IMR-90 (cell line): ENCODE measurements at regions not wholly inside any gene's neighbourhood (a gene's known extent, or its start where the extent isn't known, plus 50 kb on each side); places are given as distances from the start of the nearest gene placed in this dataset.

Experiments used
- ATAC-seq: fragments of 200-7000 bp; cut with Tn5 transposase; 2 replicates; pipeline ENCODE4 v1.9.1; 2020; ENCODE audit warnings: low read depth, mild to moderate bottlenecking, moderate library complexity
- BruUV-seq: library from RNA; stranded (reverse); fragments of 400-500 nt; replicated peaks from 2 replicates; lab custom pipeline; 2021; lab: Mats Ljungman, UMichigan
- CTCF ChIA-PET: fragments of 300-600 bp; formaldehyde crosslinking; extraction: SDS; loops from one replicate; lab custom pipeline; 2021; ENCODE audit warnings: antibody characterized with exemption; lab: Yijun Ruan, JAX
- POLR2A ChIA-PET: fragments of 300-600 bp; sonication (Branson Sonifier 250); formaldehyde crosslinking; loops from one replicate; lab custom pipeline; 2022; ENCODE audit warnings: antibody characterized with exemption; ENCODE audit not compliant: unreplicated experiment; lab: Charles Lee
- DNase-seq: peaks from one replicate; pipeline ENCODE4 v3.0.0; 2013
- H2AFZ ChIP-seq: replicated peaks from 2 replicates; pipeline ENCODE3; 2013; ENCODE audit warnings: low read length, mild to moderate bottlenecking; ENCODE audit not compliant: poor library complexity
- H2AK5ac ChIP-seq: 2 replicates; pipeline ENCODE4 v1.6.1; 2013; ENCODE audit warnings: low read depth, low read length, inconsistent platforms
- H2AK9ac ChIP-seq: replicated peaks from 2 replicates; pipeline ENCODE3; 2013; ENCODE audit warnings: mild to moderate bottlenecking, low read depth, low read length, moderate library complexity; ENCODE audit not compliant: poor library complexity
- H2BK120ac ChIP-seq: 2 replicates; pipeline ENCODE4 v1.6.1; 2013; ENCODE audit warnings: low read depth, low read length, inconsistent platforms
- H2BK15ac ChIP-seq: 3 replicates; pipeline ENCODE4 v1.6.1; 2013; ENCODE audit warnings: low read depth, low read length, inconsistent platforms
- H2BK20ac ChIP-seq: 2 replicates; pipeline ENCODE4 v1.6.1; 2013; ENCODE audit warnings: low read depth, mild to moderate bottlenecking, inconsistent platforms, low read length, moderate library complexity
- H2BK5ac ChIP-seq: 2 replicates; pipeline ENCODE4 v1.6.1; 2013; ENCODE audit warnings: mild to moderate bottlenecking, low read depth, low read length, inconsistent platforms; ENCODE audit not compliant: poor library complexity, severe bottlenecking
- H3K14ac ChIP-seq: replicated peaks from 2 replicates; pipeline ENCODE4 v1.6.1; 2013; ENCODE audit warnings: low read depth, low read length, inconsistent platforms
- H3K18ac ChIP-seq: 2 replicates; pipeline ENCODE4 v1.6.1; 2013; ENCODE audit warnings: low read depth, low read length, control low read depth
- H3K23ac ChIP-seq: 2 replicates; pipeline ENCODE4 v1.6.1; 2013; ENCODE audit warnings: low read depth, low read length, inconsistent platforms
- H3K27ac ChIP-seq: 2 replicates; pipeline ENCODE4 v1.5.1; 2013; ENCODE audit warnings: mild to moderate bottlenecking, control low read depth, low read length; ENCODE audit not compliant: insufficient read depth
- H3K27me3 ChIP-seq: 2 replicates; pipeline ENCODE4 v1.6.1; 2013; ENCODE audit warnings: low read length; ENCODE audit not compliant: control insufficient read depth, insufficient read depth
- H3K36me3 ChIP-seq: 2 replicates; pipeline ENCODE4 v1.6.1; 2013; ENCODE audit warnings: low read length, mixed read lengths; ENCODE audit not compliant: control insufficient read depth, insufficient read depth
- H3K4ac ChIP-seq: 2 replicates; pipeline ENCODE4 v1.6.1; 2013; ENCODE audit warnings: low read depth, low read length, inconsistent platforms
- H3K4me1 ChIP-seq: 2 replicates; pipeline ENCODE4 v1.6.1; 2013; ENCODE audit warnings: low read length, mixed read lengths; ENCODE audit not compliant: control insufficient read depth, insufficient read depth
- H3K4me2 ChIP-seq: 2 replicates; pipeline ENCODE4 v1.6.1; 2013; ENCODE audit warnings: low read depth, mild to moderate bottlenecking, control low read depth, low read length, moderate library complexity
- H3K4me3 ChIP-seq: 2 replicates; pipeline ENCODE4 v1.5.1; 2013; ENCODE audit warnings: low read depth, mild to moderate bottlenecking, control low read depth, low read length, moderate library complexity; ENCODE audit not compliant: insufficient read depth
- H3K56ac ChIP-seq: 2 replicates; pipeline ENCODE4 v1.6.1; 2013; ENCODE audit warnings: low read length, inconsistent platforms; ENCODE audit not compliant: insufficient read depth; ENCODE audit errors: extremely low read depth
- H3K79me1 ChIP-seq, 2 experiments: 2 replicates each; pipeline ENCODE4 v1.6.1; 2013; ENCODE audit warnings: low read length in 2 of 2, inconsistent platforms in 1 of 2, low read depth in 1 of 2
- H3K9ac ChIP-seq: 2 replicates; pipeline ENCODE4 v1.6.1; 2013; ENCODE audit warnings: low read depth, low read length, control low read depth
- H3K9me1 ChIP-seq: 2 replicates; pipeline ENCODE4 v1.6.1; 2013; ENCODE audit warnings: low read length, inconsistent platforms; ENCODE audit not compliant: insufficient read depth
- H3K9me3 ChIP-seq: 2 replicates; pipeline ENCODE4 v1.6.1; 2013; ENCODE audit warnings: low read length; ENCODE audit not compliant: control insufficient read depth, insufficient read depth
- H4K20me1 ChIP-seq: 2 replicates; pipeline ENCODE4 v1.6.1; 2013; ENCODE audit warnings: low read length, inconsistent platforms; ENCODE audit not compliant: insufficient read depth
- H4K5ac ChIP-seq: 2 replicates; pipeline ENCODE4 v1.6.1; 2013; ENCODE audit warnings: mild to moderate bottlenecking, low read depth, low read length, control low read depth
- H4K8ac ChIP-seq, 2 experiments: 2 replicates each; pipeline ENCODE4 v1.6.1; 2013; ENCODE audit warnings: low read depth in 2 of 2, low read length in 2 of 2, control low read depth in 1 of 2, inconsistent platforms in 1 of 2
- H4K91ac ChIP-seq: 2 replicates; pipeline ENCODE4 v1.6.1; 2013; ENCODE audit warnings: low read depth, low read length, inconsistent platforms; ENCODE audit not compliant: insufficient read depth
- BHLHE40 ChIP-seq: fragments of 150-350 bp; IDR thresholded peaks from 2 replicates; pipeline ENCODE4 v1.6.1; 2016; ENCODE audit warnings: mild to moderate bottlenecking, low read depth, low read length
- MXI1 ChIP-seq: IDR thresholded peaks from 2 replicates; pipeline ENCODE4 v1.6.1; 2012; ENCODE audit warnings: low read depth, mild to moderate bottlenecking, low read length, moderate library complexity, borderline replicate concordance
- RCOR1 ChIP-seq: IDR thresholded peaks from 2 replicates; pipeline ENCODE4 v1.6.1; 2012; ENCODE audit warnings: mild to moderate bottlenecking, low read length, improper control_type of control experiment; ENCODE audit not compliant: insufficient replicate concordance
- SMC3 ChIP-seq: fragments of 150-350 bp; IDR thresholded peaks from 2 replicates; pipeline ENCODE4 v1.6.1; 2016; ENCODE audit warnings: low read depth, mild to moderate bottlenecking, antibody characterized with exemption, low read length, moderate library complexity
- WGBS, 2 experiments: methylation state at CpG; one replicate each; pipeline versions ENCODE4 v1.1.5 to v1.1.7; 2013; ENCODE audit warnings: missing lambda C conversion rate in 2 of 2; ENCODE audit not compliant: insufficient read length in 1 of 2; ENCODE audit errors: extremely low coverage in 2 of 2; 5-methylcytosine and 5-hydroxymethylcytosine counted together
- dilution Hi-C: fragments of 300-500 bp; cut with HindIII; formaldehyde crosslinking; loops from one replicate; pipeline ENCODE4 v1.14.3; 2018; ENCODE audit warnings: low sequenced_read_pairs; ENCODE audit not compliant: unreplicated experiment
- in situ Hi-C: fragments of 300-500 bp; cut with MboI; formaldehyde crosslinking; loops from 3 replicates; pipeline ENCODE4 v1.14.3; 2019; ENCODE audit warnings: low sequenced_read_pairs, inconsistent platforms, mixed read lengths
- intact Hi-C: fragments of 100-400 bp; cut with micrococcal nuclease; formaldehyde crosslinking; loops from 2 replicates; pipeline ENCODE4 v1.10.0; 2022
- TF ChIP-seq, protein P1 (sequence below): fragments of 150-350 bp; IDR thresholded peaks from 2 replicates; pipeline ENCODE4 v1.6.1; 2016; ENCODE audit warnings: low read depth, mild to moderate bottlenecking, low read length, moderate library complexity, borderline replicate concordance

- H2BK120ac ChIP-seq, result no peak overlapping the region
- no peak overlapping the region for H2BK15ac ChIP-seq
- no peak overlapping the region for H4K8ac ChIP-seq
- no peak overlapping the region for H2AK5ac ChIP-seq
- no peak overlapping the region for H3K27ac ChIP-seq
- H2BK5ac ChIP-seq, result no peak overlapping the region
- no peak overlapping the region for H3K4ac ChIP-seq
- ChIA-PET POLR2A (no interaction called here), CTCF (no interaction called here)
- no peak overlapping the region for H3K56ac ChIP-seq
- no peak overlapping the region for H2AK9ac ChIP-seq
- dilution Hi-C loops (no loop called here), intact Hi-C loops (no loop called here), in situ Hi-C loops (no loop called here)
- H4K5ac ChIP-seq, result no peak overlapping the region
- H3K36me3 ChIP-seq, result no peaks in the 10 kb centered on the region
- no peak overlapping the region for H3K4me3 ChIP-seq
- H2AFZ ChIP-seq, result no peak overlapping the region
- BruUV-seq, result no TSS peak
- no peak overlapping the region for H2BK20ac ChIP-seq
- no peaks in the 10 kb centered on the region for H3K9me1 ChIP-seq
- H3K23ac ChIP-seq, result no peak overlapping the region
- TF ChIP-seq SMC3 (no peak), BHLHE40 (no peak), RCOR1 (no peak), MXI1 (no peak)
- TF ChIP-seq, protein P1, sequence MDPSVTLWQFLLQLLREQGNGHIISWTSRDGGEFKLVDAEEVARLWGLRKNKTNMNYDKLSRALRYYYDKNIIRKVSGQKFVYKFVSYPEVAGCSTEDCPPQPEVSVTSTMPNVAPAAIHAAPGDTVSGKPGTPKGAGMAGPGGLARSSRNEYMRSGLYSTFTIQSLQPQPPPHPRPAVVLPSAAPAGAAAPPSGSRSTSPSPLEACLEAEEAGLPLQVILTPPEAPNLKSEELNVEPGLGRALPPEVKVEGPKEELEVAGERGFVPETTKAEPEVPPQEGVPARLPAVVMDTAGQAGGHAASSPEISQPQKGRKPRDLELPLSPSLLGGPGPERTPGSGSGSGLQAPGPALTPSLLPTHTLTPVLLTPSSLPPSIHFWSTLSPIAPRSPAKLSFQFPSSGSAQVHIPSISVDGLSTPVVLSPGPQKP, result no peak
- H3K18ac ChIP-seq, result no peak overlapping the region
- DNase-seq (no peak), ATAC-seq (no peak)
- no peak overlapping the region for H3K9ac ChIP-seq
- no CpG with 5 or more reads among the region's 1 CpG for WGBS, 2 experiments
- no peak overlapping the region for H3K4me2 ChIP-seq
- H4K20me1 ChIP-seq, result no peaks in the 10 kb centered on the region
- peaks cover 2% of the 10 kb centered on the region; the same call in 1 of the 2 replicates for H3K9me3 ChIP-seq
- H3K14ac ChIP-seq, result no peak overlapping the region
- H3K4me1 ChIP-seq, result no peaks in the 10 kb centered on the region
- no peak overlapping the region for H4K91ac ChIP-seq
- no peaks in the 10 kb centered on the region for H3K79me1 ChIP-seq
- H3K27me3 ChIP-seq, result no peaks in the 10 kb centered on the region
These were observed 1017.5 kb upstream of the TMEM132C start for GRCh38 chr12:127249428-127249827.
